Putamen (tissue), 1 donor: ENCODE measurements at regions not wholly inside any gene's neighbourhood (a gene's known extent, or its start where the extent isn't known, plus 50 kb on each side); places are given as distances from the start of the nearest gene placed in this dataset.

Experiments
- DNase-seq: peaks from one replicate; pipeline ENCODE4 v3.0.0-alpha.2; 2016; ENCODE audit warnings: low spot score

DNA sequence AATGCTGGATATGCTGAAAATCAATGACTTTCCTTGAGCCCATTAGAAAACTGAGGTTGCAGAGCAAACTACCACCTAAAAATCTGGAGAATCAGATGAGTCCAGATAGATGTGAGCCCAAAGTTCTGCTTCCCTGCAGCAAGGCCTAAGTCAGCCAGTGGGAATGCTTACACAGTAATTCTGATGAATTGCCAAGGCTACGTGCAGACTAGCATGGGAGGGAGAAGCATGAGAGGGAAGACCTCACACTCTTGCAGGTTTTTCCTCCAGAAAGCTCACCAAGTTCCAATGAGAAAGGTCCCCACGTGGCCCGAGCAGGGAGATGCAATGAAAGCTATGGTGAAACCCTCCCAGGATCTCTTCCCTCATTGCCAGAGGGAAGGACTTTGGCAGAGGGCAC lies 104.8 kb upstream of the SIRPA start:
- no peak for DNase-seq

- DNase-seq, result no peak
Observed at GRCh38 chr20:1788044-1788443, 107.2 kb upstream of the SIRPA start.

- DNase-seq, result no peak
Observed at GRCh38 chr20:1786486-1786885, 108.7 kb upstream of the SIRPA start.

- DNase-seq, result no peak
Observed at GRCh38 chr20:1784586-1784985, 110.6 kb upstream of the SIRPA start.

GRCh38 chr20:1783245-1783644 lies 112.0 kb upstream of the SIRPA start:
- no peak for DNase-seq

GRCh38 chr20:1782181-1782580 lies 113.0 kb upstream of the SIRPA start:
- no peak for DNase-seq

DNA sequence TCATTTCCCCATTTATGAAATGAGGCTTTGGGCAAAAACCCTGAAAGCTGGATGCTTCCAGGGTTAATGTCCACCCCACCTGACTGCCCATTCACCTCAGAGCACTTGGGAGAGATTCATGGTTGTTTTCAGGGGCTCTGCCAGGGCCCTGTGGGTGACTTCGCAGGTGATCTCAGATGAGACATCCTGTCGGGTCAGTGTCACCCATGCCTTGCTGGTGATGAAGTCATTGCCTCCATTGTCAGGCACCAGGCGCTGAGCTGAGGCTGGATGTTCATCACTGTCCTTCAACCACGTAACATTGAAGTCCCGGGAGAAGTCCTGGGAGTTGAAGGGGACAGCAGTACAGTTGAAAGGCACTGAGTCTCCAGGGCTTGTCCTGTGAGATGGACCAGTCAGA lies 115.6 kb upstream of the SIRPA start:
- DNase-seq, result no peak

GRCh38 chr20:1778338-1778737 lies 116.9 kb upstream of the SIRPA start:
- no peak for DNase-seq

DNA sequence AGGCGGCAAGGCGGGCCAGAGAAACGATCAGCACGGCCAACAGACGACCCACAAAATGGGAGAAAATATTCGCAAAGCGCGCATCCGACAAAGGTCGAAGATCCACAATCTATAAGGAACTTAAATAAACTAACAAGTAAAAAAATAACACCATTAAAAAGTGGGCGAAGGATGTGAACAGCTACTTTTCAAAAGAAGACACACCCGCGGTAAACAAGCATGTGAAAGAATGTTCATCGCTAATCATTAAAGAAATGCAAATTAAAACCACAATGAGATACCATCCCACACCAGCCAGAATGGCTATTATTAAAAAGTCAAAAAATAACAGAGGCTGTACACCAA lies 117.8 kb upstream of the SIRPA start:
- DNase-seq, result no peak

DNA sequence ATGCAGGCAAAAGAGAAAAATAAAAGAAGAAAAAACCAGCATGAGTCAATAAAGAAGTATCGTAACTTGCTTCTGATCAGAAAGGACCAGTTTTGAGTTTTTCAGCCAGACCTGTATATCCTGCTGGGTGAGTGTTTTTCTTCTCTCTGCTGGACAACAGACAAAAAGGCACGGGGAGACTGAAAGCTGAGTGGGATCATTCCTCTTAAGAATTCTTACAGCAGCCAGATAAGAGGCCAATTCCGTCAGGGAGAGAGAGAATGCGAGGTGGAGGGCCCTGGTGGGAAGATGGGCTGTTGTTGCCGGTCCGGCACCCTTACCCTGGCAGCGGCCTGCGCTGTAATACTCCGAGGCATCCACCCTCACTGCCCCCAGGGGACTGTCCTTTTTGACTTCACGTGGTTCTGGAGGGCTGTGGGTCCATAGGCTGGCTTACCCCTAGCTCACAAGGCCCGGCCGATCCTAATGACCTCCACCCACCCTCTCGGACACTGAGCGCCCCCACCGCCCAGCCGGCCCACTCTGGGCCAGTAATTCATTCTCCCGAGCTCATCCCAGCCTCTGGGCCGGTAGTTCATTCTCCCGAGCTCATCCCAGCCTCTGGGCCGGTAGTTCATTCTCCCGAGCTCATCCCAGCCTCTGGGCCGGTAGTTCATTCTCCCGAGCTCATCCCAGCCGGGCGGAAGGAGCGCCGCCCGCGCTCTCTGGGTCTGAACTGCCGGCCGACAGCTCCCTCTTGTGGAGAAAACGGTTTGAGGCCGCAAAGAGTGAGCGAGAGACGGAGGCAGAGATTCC lies 118.3 kb upstream of the SIRPA start:
- peak; percentile 87 for DNase-seq

DNA sequence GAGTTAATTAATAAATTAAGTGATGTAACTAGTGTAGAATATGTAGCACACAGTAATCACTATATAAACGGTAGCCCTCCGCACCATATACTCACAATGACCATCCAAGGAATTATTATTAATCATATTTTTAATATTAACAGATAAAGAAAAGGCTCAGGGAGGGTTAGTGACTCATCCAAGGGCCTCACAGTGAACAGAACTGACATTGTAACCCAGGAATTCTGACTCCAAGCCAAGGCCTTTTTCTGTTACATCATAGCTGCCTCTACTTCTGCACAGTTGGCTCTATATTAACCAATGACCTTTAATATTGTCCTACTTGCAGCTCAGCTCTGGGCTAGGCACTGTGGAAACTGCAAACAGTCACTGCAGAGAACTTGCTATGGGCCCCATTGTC lies 117.5 kb upstream of the SIRPG start:
- DNase-seq, result no peak

DNA sequence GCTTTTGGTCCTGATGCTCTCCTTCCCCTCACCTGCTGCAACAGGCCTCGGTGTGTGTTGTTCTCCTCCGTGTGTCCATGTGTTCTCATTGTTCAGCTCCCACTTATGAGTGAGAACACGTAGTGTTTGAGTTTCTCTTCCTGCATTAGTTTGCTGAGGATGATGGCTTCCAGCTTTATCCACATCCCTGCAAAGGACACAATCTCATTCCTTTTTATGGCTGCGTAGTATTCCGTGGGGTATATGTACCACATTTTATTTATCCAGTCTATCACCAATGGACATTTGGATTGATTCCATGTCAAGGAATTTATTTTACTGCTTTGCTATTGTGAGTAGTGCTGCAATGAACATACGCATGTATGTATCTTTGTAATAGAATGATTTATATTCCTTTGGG lies 116.9 kb upstream of the SIRPG start:
- DNase-seq, result no peak

DNA sequence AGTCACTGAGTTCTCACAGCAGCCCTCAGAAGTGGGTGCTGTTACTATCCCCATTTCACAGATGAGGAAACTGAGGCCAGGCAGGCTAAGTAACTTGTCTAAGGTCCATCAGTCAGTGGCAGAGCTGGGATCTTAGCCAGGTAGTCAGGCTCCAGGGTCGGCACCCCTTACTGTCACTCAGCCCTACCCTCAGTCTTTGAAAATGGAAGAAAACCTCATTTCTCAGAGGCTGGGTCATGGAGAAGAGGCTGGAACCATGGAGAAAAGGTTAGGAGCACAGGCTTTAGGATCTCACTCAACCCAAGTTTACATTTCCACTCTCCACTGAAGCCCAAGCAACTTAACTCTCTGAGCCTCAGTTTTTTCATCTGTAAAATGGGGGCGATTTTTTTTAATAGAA lies 116.2 kb upstream of the SIRPG start:
- no peak for DNase-seq

DNA sequence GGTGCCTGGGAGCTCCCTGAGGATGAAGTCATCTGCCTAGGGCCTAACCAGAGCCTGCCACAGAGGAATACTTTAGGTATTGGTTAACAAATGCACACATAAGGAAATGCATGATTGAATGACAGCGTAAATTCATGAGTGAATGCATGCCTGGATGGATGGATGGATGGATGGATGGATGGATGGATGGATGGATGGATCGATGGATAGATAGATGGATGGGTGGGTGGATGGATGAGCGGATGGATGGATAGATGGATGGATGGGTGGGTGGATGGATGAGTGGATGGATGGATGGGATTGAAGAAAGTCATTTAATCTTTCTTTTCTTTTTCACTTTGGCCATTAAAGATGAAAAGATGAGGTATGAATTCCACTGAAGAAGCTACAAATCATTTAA lies 111.9 kb upstream of the SIRPG start:
- no peak for DNase-seq

GRCh38 chr20:1766731-1767130 lies 109.2 kb upstream of the SIRPG start:
- no peak for DNase-seq

- peak; percentile 82 for DNase-seq
Observed at GRCh38 chr20:1764136-1765033, 106.8 kb upstream of the SIRPG start.

DNA sequence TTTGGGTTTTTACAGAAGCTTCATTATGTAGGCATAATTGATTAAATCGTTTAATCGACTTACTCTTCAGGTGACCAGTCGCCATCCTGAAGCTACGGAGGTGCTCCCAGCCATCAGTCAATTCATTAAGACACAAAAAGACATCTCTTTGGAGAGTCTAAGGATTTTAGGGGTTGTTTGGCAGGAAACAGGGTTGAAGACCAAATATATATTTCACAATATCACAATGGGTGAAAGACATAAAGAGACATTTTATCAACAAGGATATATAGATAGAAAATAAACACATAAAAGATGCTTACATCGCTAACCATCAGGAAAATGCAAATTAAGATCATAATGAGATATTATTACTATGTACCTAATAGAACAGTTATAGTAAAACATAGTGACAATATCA lies 104.0 kb upstream of the SIRPG start:
- no peak for DNase-seq

DNA sequence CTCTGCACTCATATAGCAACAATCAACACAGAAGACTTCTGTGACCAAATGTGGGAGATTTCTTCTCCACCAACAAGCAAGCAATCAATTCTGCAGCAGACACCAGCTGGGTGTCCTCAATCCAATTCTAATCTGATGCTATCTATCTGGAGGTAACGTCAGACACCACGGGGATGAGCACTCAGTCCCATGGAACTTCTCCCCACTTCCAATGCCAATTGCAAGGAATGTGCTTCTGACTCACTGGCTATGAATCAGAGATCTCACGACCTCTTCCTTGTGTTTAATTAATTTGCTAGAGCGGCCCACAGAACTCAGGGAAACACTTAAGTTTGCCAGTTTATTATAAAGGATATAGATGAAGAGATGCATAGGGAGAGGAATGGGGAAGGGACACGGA lies 103.5 kb upstream of the SIRPG start:
- no peak for DNase-seq

DNA sequence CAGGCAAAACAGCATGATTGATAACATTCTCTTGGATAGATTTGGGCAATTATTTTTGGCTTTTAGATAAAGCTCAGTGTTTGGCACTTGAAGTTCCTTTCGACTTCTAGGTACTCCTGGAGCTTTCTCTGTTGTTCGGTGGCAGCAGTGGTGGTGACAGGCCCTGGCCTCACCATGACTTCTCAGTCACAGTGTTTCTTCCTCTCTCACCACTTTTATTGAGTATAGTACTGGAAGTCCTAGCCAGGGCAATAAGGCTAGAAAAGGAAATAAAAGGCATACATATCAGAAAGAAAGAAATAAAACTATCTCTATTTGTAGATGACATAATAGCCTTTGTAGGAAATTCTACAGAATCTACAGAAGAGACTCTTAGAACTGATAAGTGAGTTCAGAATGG lies 101.2 kb upstream of the SIRPG start:
- DNase-seq, result no peak

GRCh38 chr20:1757606-1758512 lies 100.3 kb upstream of the SIRPG start:
- DNase-seq, result no peak

DNA sequence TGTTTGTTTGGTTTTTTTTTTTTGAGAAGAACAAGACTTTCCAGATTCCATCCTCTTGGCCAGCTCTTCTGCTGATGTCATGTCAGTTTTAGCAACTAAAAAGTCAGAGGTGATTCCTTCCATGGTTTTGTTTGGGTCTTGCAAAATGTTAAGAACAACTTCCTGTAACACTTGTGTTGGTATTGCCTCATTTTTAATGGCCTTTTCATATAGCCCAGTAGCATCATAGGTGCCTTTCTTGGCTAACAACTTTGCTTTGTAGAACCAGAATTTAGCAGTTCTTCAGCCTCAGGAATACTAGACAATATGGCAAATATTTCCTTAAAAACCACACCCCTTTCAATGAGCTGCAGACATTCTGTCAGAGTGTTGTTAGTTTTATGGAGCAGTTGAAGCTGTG lies 99.5 kb upstream of the SIRPG start:
- no peak for DNase-seq

DNA sequence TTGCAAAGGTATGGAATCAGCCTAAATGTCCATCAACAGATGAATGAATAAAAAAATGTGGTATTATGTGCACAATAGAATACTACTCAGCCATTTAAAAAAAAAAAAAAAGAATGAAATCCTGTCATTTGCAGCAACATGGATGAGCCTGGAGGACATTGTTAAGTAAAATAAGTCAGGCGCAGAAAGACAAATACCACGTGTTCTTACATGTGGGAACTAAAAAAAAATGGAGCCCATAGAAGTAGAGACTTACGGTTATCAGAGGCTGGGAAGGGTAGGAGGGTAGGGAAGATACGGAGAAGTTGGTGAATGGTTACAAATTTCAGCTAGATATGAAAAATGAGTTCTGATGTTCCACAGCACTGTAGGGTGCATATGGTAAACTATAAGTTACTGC lies 97.2 kb upstream of the SIRPG start:
- no peak for DNase-seq
